NT2/D1 (cell line): ENCODE measurements at regions not wholly inside any gene's neighbourhood (a gene's known extent, or its start where the extent isn't known, plus 50 kb on each side); places are given as distances from the start of the nearest gene placed in this dataset.

ENCODE experiments used
- SUZ12 ChIP-seq: IDR thresholded peaks from 2 replicates; pipeline ENCODE4 v1.6.1; 2011; ENCODE audit not compliant: insufficient read length, insufficient read depth; ENCODE audit errors: extremely low read depth
- ZNF274 ChIP-seq: IDR thresholded peaks from 2 replicates; pipeline ENCODE4 v1.6.1; 2011; ENCODE audit warnings: mild to moderate bottlenecking, low read depth, low read length

DNA sequence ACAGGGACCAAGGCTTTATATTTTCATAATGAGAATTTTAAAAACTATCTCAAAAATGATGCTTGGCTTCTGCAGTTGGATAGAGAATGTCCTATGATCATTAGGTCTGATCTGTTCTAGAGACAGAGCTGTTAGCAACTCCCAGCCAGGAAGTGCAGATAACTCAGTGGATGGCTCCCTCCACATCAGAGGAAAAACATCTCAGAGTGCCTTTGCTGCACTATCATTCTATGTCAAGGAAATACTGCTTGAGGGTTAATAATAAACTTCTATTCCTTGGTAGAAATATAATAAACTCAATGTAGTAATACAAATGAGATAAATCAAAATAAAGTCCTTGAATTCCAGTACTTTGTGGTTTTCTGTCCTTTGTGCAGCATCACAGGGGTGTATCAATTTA, 78.0 kb upstream of the BET1 start:
- TF ChIP-seq ZNF274 (no peak), SUZ12 (no peak)
